ENCODE measurements at regions not wholly inside any gene's neighbourhood (a gene's known extent, or its start where the extent isn't known, plus 50 kb on each side); places are given as distances from the start of the nearest gene placed in this dataset.
"Not testable (repeated sequence)": the region's sequence is repeated elsewhere in the genome, so short reads cannot be mapped to it uniquely, and the experiment has no call there.

DNA sequence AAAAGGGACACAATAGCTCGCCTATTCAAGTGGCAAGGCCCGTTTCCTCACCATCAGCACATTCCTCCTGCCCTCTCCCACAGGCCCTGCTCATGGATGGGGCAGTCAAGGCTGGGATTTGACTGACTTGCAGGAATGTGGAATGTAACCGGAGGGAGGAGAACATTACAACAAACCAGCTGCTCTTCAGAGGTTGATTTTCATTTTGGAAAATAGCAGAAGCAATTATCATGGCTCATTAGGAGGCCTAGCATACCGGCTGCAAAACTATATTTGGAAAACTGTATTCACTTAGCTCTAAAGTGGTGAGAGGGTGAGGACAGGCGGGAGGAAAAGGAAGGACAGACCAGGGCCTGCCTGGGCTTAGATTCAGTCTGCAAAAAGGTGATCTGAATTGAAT lies 283.7 kb downstream of the CD83 start:
- no peak for DNase-seq

DNA sequence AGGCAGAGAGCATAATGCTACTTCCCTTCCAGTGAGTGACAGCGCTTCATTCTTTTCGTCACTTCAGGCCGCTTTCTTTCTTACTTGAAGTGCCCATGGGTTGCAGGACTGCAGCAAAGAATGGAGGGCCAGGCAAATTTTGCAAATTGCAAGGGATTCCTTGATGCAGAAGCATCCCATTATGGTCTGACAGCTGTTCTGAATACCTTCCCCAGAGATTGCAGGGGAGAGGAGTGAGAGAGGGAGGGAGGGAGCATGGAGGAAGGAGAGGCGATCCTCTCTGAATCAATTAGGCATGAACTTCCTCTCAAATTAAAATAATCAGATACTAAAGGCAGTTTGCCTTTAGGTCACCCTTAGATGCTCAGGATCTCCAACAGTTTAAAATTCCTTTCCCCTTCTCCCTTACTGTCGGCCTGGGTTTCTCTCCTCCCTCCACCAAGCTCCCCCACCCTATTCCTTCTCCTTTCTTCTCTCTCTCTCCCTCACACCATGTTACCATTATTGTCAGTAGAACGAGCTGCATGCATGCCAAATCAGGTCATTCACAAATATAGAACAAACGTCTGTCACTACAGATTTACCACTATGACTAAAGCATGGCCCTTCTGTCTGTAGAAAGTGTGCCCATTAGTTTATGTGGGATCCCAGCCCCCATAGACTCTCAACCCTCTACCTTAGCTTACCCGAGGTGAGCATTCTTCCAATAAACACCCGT lies 289.2 kb downstream of the CD83 start:
- peak; percentile 94 for DNase-seq

DNA sequence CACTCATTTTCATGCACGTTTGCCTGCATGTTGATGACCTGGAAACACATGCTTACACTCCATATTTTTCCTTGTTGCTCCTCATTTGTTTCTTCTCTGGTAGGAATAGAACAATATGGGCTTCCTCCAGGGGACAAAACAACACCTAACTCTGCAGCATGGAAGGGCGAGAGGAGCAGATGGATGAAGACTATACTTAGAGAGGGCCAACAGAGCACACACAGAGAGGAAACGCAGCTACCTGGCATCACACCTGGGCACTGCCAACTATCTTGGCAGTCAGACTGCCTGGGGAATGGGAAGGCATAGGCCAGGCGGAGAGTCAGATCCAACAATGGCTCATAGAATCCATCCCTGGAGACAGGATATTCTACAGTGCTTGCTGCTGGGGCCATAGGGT lies 290.9 kb downstream of the CD83 start:
- no peak for DNase-seq

DNA sequence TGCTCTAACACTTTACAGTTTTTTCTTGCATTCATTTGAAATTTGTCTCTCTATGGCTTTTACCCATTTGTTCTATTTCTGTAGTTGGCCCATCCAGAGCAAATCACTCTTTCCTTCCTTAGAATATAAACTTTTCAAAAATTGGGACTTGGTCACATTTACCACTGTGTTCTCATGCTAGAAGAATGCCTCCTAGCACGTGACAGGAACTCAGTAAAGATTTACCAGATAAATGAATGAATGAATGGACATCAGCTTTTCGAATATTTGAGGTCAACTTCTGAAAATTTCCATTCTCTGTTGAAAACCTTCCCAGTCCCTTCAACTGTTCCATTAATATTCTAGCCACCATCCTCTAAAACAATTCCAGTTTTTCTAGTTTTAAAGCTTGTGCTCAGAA lies 294.5 kb downstream of the CD83 start:
- no peak for DNase-seq

DNA sequence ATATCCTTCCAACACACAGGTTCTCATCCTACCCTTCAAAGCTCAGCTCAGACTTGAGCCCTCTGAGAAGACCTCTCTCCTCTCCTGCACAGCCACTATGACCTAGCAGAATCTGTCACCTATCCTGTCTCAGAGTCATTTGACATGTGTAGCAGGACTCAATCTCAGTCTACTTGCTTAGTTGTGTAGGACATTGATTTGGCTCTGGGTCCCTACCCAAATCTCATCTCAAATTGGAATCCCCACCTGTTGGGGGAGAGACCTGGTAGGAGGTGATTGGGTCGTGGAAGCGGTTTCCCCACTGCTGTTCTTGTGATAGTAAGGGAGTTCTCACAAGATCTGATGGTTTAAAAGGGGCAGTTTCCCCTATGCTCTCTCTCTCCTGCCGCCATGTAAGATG lies 297.9 kb downstream of the CD83 start:
- no peak for DNase-seq

DNA sequence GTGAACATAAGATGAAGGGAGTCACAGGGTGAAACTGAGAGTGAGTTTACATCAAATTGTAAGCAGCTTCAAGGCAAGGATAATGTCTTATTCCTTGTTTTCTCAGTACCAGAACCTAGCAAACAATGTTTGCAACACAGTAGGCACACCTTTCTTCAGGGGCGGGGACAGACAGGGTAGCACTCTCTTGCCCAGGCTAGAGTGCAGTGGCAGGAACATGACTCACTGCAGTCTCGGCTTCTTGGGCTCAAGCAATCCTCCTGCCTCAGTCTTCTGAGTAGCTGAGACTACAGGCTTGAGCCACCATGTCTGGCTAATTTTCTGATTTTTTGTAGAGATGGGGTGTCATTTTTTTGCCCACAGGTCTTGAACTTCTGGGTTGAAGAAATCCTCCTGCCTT lies 299.8 kb downstream of the CD83 start:
- no peak for DNase-seq

DNA sequence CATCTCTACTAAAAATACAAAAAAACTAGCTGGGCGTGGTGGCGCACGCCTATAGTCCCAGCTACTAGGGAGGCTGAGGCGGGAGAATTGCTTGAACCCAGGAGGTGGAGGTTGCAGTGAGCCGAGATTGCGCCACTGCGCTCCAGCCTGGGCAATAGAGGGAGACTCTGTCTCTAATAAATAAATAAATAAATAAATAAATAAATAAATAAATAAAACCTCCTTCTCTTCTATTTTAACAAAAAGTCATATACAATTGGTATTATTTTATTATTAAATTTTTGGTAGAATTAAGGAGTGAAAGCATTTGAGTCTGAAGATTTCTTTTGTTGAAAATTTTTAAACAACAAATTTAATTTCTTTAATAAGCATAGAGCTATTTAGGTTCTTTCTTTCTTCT lies 301.7 kb downstream of the CD83 start:
- not testable (repeated sequence) for DNase-seq

DNA sequence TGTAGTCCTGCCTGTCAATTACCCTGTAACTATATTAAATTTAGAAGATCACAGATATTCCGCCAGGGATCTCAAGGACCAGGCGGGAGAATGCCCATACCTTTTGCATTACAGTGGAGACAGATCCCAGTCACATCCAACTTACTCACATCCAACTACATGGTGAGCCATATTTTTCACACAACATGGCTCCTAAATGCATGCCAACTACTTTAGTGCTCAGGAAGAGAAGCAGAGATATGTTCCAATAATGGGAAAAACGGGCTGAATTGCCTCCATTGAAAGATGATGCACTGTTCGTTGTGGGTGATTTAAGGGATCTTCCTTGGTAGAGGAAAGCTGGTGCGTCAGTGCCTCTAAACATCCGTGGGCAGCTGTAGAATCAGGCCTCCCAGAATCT lies 304.5 kb downstream of the CD83 start:
- no peak for DNase-seq

DNA sequence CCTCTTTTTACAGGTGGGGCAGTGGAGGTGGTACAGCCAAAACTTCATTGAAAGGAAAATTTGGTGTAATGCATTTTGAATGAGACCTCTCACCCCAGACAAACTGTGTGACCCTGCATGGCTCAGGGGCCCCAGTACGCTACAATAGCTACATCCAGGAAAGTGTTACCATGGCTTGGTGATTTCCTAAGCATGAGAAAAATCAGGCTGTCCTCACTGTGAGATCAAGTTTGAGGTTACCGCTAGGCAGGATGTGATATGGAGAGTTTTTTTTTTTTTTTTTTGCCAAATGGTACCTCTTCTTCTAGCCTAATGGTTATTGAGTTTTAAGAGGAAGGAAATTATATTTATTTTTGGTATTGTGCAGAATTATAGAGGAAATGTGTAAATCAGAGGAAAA lies 305.3 kb downstream of the CD83 start:
- DNase-seq = no peak

DNA sequence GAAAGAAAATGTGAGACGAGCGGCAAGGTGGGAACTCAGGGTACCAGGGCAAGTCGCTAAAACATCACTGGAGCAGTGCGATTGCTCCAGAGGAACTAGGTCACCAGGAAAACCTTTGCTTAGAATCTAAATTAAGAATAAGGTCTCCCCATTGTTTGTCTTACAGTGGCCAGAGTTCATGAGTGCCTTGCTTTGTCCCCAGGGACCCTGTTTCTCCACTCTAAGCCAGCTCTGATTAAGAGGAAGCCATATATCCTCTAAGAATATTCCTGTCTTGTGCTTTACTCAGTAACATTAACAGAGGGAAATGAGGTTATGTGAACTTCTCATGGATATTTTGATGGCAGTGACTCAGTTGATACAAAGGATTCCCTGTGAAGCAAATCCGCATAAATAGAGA lies 305.8 kb downstream of the CD83 start:
- DNase-seq = no peak

DNA sequence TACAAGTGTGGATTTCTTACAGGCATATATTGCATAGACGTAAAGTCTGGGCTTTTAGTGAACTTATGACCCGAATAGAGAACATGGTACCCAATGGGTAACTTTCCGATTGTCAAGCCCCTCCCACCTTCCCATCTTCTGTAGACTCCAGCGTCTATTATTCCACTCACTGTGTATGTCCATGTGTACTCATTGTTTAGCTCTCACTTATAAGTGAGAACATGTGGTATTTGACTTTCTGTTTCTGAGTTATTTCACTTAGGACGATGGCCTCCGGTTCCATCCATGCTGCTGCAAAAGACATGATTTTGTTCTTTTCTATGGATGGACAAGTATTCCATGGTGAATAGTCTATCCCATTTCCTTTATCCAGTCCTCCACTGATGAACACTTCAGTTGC lies 306.4 kb downstream of the CD83 start:
- DNase-seq = no peak

DNA sequence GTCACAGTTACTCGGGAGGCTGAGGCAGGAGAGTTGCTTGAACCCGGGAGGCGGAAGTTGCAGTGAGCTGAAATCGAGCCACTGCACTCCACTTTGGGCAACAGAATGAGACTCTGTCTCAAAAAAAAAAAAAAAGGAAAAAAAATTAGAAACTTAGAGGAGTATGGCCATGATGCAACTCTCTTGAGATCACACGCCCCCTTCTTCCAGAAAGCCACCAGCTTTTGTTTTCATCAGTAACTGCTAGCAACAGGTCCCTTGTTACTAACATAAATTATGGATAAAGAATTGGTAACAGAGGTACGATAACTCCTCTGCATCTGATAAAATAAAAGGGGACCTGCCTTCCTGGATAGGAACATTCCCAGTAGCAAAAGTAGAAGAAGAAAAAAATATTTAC lies 308.2 kb downstream of the CD83 start:
- DNase-seq = no peak

DNA sequence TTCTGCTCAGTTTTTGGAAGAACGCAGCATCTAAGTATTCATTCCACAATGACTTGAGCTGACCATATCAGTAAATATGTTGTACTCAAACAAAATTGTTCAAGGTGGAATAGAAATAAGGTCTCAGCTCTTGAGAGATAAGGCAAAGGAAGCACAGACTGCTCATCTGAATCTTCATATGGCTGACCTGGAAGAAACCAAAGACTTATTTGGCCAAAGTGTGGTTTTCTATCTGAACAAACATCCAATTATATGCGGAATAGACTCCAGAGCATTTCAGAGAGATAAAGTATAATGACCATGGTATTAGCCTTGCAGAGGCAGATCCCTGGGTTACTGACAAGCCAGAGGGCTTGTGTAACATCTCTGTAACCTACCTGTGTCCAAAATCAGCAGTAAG lies 308.7 kb downstream of the CD83 start:
- no peak for DNase-seq

DNA sequence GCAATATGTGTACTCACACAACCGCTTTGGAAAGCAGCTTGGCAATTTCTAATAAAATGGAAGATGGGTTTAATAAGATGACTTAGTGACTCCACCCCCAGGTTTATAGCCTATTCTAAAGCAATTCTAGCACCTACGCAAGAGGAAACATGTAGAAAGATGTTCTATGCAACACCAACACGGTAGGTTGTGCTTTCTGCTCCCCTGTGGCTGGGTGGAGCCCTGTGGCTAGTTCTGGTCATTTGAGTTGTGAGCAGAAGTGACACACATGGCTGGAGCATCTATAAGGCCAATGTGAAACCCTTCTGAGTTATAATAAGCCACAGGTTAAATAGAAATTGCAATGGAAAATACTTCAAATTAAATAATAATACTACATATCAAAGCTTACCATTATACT lies 310.7 kb downstream of the CD83 start:
- no peak for DNase-seq

DNA sequence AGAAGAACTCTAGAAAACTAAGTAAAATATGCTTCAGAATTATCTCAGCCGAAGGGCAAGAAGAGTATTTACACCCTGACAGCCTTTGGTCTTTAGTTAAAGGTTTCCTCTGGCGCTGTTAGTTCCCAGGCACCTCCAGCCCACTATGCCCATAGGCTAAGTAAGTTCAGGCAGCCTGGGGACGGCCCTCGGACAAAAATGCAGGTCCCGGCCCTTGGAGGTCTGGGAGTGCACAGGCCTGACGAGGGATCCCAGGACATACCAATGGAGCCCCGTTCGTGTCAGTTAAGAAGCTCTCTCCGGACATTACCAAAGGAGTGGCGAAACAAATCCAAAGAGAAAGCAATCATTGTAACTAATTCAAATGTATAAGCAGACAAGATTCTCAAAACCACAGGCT lies 311.8 kb downstream of the CD83 start:
- DNase-seq = no peak

DNA sequence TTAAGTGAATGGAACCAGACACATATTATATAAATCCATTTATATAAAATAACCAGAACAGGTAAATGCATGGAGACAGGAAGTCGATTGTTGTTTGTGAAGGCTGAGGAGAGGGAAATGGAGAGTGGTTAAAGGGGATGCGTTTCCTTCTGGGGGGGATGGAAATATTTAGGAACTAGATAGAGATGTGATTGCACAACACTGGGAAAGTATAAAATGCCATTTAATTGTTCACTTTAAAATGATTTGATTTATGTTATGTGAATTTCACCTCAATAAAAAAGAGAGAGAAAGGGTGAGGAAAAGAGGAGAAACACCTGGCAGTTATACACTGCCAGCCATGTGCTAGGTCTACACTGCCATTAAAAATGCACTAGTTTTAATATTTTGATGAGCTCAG lies 312.6 kb downstream of the CD83 start:
- DNase-seq = no peak

DNA sequence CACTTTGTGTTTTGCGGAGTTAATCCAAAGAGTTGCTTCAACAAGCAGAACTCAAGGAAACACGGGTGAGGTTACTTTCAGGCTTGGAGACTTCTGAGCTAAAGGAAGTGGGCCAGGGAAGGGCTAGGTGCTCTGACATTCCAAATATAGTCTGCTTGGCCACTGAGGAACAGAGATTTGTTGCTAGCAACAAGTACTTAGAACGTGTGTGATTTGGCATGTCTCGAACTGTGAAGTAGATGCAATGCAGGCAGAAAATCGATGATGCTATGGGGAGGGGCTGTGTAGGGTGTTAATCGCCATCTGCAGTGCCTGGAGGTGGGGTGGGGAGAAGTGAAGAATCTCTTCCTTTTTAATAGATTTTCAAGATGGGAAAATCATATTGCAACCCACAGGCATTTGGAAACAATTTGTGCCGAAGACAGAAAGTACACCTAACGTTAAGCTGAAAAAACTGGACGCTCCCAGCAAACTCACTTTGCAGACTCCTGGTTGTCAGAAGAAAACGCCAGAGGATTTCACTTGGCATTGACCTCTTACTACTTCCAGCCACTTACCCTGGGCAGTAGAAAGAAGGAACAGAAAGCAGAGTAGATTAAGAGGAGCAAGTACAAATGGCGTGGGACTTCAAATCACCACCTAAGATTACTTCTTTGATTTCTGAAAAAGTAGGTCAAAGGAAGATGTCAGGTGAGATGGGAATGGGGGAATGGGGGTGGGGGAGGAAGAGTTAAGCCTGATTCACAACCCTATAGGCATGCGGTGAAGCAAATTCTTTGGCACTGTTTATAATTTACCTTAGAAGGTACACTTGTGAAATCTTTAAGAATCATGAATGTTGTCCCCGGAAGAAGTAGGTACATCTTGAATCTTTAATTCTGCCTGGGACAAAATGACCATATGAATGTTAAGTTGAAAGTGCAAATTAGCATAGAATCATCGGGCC lies 314.1 kb downstream of the CD83 start:
- peak; percentile 23 for DNase-seq

DNA sequence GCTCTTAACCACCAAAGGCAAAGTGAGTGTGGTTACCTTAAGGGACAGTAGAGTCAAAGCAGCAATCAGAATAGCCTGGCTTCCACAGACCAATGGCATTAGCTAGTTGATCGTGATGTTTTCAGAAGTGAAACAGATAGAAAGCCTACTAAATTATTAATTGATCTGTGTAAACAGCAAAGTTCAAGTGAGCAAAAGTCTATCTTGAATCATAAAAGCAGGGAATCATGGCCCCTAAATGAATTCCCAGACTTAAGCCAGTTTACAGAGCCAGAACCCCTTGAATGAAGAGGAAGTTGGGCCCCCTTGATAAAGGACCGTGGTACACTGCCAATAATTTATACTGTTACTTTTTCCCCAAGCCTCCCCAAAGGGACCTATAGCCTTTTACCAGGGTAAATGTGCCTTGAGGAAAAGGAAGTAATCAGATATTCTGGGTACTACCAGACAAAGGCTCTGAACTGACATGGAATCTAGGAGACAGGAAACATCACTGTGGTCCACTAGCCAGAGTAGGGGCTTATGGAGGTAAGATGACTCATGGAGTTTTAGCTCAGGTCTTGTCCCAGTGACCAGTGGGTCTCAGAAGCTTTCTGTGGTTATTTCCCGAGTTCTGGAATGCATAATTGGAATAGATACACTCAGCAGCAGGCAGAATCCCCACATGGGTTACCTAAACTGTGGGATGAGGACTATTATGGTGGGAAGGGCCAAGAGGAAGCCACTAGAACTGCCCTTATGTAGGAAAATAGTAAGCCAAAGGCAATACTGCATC lies 317.5 kb downstream of the CD83 start:
- DNase-seq = no peak

DNA sequence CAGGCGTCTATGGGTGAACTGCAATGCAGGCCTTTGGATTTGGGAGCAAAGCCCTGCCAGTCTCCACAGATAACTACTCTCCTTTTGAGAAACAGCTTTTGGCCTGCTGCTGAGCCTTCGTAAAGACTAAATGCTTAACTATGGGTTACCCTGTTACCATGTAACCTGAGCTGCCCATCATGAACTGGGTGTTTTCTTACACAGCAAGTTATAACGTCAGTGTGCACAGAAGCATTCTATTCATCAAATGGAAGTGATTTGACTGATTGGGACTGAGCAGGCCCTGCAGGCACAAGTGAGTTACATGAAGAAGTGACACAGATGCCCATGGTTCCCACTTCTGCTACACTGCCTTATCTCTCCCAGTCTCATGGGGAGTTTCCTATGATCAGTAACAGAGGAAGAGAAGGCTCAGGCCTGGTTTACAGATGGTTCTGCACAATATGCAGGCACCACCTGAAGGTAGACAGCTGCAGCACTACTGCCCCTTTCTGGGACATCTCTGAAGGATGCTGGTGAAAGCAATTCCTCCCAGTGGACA lies 319.1 kb downstream of the CD83 start:
- DNase-seq = peak; percentile 79

DNA sequence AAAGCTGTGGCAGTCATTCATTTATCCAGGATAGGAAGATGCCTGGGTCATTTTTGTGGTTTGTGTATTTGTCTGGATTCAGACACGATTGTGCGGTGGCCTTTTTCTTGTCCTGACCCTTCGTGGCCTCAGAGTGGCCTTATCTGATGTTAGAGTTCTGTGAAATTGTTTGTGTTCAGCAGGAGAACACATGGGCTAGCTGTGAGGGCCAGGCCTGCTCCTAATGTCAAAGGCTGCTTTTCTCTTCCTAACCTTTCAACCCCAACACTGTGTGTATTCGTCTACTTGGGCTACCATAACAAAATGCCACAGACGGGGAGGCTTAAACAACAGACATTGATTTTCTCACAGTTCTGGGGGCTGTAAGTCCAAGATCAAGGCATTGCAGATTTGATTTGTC lies 321.8 kb downstream of the CD83 start:
- DNase-seq = no peak

DNA sequence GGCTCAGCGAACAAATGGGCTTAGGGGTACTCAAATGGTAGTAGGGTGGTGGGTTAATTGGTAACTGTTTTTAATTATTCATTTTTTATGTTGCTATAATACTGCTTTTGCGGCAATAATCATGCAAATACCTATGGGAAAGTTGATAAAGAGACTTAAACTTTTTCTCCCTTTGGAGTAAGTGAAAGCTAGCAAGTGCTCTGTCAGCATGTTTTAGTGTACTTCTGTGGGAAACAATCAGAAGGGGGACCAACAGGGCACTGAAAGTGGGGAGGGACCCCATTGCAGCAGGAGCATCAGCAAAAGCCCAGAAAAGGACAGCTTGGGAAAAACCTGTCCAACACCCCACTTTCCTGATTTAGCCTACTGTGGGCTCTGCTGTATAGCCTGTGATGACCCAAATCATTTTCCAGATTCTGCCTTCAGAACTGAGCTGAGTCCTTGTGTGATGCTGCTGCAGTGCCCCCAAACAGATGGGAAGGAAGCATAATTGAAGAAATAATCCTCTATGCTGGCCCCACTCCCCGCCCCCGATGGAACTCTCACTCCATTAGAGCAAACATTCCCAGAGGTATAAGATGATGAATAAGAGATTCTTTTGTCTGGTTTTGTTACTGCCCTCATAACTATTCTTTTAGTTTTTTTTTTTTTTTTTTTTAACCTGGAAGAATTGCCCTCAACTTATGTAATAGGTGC lies 322.8 kb downstream of the CD83 start:
- DNase-seq = peak; percentile 26

DNA sequence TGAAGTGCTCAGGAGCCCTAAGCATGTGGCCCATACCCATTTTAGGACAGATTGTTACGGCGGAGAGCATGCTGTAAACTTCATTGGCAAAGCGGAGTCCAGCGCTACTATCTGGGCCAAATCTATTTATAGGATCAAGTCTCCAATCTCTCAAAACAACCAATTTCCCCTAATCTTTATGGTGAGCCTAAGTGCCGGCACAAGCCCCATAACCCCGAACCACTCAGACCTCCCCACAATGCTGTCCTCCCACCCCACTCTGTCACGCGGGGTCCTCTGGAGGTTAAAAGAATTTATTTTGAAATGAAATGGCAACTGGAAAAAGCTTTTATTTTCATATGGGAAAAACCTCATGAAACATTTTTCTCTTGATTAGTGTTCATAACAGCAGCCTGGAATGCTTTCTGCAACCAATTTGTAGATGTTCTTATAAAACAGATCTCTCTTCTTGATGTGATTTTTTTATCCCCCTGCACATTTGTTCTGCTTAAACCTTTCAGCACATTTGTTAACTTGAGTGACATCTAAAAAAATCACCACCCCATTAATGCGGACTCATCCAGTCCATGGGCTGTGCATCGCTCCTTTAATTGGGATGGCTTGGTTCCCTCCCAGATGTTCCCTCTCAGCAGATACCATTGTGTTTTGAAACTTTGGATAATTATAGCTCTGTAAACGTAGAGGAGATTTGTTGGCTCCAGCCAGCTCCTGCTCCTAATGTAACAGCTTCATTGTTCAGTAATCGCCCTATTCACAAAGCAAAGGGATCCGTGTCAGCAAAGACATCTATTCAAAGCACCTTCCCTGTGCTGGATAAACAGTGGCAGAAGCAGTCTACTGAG lies 323.6 kb downstream of the CD83 start:
- DNase-seq = peak; percentile 61

All from NCI-H2171 treated with DMSO at 0.1 percent for 48 hours (cell line).